VCaP (cell line): ENCODE measurements at regions not wholly inside any gene's neighbourhood (a gene's known extent, or its start where the extent isn't known, plus 50 kb on each side); places are given as distances from the start of the nearest gene placed in this dataset.

Source experiments
- H3K27ac ChIP-seq: fragments of 450-650 bp; 2 replicates; pipeline ENCODE4 v1.5.1; 2017
- TF ChIP-seq, protein P1 (sequence below): fragments of 450-650 bp; conservative IDR thresholded peaks from 2 replicates; pipeline ENCODE4 v1.5.1; 2017; ENCODE audit warnings: mild to moderate bottlenecking, moderate library complexity

DNA sequence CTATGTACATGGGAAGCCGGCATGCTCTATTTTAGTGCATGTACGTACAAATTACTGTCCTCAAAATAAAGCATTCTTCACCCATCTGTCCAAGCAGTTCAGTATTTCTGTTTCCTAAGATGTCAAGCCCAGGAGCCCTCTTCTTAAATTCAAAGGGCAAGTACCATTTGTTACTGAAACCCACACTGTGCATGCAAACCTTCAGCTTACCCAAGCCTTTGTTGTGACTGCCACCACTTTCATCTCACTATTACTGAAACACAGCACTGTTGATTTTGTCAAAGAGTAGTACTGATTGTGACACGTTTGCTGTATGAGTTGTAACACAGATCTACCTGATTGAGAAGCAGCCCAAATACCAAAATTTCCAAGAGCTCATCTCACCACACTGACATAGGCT, 390.4 kb upstream of the IZUMO3 start:
- no peak overlapping the region for H3K27ac ChIP-seq
- TF ChIP-seq, protein P1, sequence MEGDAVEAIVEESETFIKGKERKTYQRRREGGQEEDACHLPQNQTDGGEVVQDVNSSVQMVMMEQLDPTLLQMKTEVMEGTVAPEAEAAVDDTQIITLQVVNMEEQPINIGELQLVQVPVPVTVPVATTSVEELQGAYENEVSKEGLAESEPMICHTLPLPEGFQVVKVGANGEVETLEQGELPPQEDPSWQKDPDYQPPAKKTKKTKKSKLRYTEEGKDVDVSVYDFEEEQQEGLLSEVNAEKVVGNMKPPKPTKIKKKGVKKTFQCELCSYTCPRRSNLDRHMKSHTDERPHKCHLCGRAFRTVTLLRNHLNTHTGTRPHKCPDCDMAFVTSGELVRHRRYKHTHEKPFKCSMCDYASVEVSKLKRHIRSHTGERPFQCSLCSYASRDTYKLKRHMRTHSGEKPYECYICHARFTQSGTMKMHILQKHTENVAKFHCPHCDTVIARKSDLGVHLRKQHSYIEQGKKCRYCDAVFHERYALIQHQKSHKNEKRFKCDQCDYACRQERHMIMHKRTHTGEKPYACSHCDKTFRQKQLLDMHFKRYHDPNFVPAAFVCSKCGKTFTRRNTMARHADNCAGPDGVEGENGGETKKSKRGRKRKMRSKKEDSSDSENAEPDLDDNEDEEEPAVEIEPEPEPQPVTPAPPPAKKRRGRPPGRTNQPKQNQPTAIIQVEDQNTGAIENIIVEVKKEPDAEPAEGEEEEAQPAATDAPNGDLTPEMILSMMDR = no peak

DNA sequence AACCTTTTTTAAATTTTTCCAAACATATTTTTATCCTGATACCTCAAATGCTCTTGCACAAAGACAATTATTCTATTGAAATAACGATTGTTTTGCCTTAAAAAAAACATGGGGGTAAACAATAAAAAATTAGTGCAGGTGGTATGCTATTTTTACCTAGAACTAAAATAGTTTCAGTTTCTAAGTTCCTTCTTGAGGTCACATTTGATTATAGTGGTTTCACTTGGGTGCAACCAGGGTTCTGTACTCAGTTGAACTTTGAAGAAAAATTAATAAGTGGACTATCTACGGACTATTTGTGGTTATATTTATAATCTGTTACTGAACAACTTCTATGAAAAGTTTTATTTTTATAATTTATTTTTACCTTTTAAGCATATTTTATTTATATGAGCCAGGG, 387.1 kb upstream of the IZUMO3 start:
- TF ChIP-seq, protein P1 = no peak
- H3K27ac ChIP-seq = no peak overlapping the region

DNA sequence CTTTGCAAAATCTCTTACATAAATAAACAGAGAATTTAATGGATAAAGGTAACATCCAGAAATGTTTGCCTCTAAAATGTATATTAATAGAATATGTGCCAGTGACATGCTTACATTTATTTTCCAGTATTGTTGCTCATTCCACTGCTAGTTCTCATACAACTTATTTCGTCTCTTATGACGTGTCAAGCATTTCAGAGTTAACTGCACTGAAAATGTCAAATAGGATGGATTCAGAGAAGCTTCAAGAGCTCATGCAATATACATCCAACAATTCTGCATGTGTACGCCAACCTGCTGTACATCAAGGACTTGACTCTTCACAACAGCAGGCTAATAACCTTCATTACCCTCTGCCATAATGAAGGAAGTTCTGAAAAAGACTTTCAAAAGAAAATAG, 386.2 kb upstream of the IZUMO3 start:
- no peak overlapping the region for H3K27ac ChIP-seq
- TF ChIP-seq, protein P1 = no peak

DNA sequence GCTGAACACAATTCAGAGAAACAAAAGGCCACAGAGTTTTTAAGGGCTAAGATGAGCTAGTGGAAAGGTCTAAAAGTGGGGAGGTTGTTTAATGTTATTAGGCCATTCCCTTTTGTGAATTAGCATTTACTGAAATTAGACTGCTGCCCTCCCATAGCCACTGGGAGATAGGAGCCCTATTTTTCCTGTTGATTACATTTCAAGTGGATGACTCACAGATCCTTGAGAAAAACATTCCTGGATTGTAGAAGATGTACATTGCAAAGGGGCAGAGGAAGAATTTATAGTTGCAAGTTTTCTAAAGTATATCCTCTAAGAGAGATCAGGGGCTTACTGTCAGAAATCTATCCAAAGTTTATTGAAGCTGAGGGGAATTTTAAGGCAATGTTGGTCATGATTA, 367.1 kb upstream of the IZUMO3 start:
- TF ChIP-seq, protein P1 = no peak
- no peak overlapping the region for H3K27ac ChIP-seq

DNA sequence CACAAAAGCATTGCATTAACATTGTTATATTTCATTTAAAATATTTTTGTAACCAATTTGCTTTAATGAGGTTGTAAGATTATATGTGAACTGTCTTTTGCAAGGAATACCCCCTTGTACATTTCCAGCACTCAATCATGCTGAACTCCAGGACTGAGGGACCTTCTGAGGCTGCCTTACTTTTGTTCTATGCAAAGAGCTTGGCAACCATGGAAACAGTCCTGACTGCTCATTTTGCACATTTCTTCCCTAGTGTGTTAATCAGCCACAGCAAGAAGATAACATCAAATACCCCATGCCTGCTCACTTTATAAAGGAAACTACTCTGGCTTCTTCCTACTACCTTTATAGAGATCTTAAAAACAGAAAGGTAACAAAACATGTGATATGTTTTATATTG, 355.6 kb upstream of the IZUMO3 start:
- H3K27ac ChIP-seq = peak overlapping the region; percentile 6; the same call in 1 of the 2 replicates
- TF ChIP-seq, protein P1 = no peak

DNA sequence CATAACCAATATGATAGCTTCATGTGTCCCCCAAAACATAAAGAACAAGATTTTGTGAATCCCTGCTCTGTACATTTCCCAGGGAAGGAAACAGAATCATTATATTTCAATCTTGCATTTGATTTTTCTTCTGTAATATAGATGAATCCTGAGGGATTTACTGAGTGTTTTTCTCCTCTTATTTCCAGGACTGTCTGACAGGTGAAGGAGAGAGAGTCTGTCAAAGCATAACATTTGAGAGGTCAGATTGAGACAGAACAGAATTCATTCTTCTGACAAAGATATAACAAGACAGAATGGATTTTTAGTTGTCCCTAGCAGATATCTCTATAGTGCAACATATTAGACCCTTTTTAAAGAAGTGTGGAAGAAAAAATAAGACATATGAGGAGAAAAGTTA, 354.5 kb upstream of the IZUMO3 start:
- H3K27ac ChIP-seq = no peak overlapping the region
- TF ChIP-seq, protein P1 = no peak

DNA sequence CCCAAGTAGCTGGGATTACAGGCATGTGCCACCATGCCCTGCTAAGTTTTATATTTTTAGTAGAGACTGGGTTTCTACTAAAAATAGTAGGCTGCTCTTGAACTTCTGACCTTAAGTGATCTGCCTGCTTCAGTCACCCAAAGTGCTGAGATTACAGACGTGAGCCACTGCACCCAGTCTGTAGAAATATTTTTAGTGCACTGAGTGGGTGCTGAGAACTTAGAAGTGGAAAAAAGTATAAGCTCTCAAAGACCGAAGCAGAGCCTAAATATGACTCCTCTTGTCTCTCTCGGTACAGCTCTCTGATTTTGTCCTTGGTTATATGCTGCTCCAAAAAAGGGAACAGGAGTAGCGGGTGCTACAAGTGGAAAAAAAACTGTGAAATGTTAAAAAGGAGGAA, 353.8 kb upstream of the IZUMO3 start:
- TF ChIP-seq, protein P1 = no peak
- H3K27ac ChIP-seq = no peak overlapping the region

DNA sequence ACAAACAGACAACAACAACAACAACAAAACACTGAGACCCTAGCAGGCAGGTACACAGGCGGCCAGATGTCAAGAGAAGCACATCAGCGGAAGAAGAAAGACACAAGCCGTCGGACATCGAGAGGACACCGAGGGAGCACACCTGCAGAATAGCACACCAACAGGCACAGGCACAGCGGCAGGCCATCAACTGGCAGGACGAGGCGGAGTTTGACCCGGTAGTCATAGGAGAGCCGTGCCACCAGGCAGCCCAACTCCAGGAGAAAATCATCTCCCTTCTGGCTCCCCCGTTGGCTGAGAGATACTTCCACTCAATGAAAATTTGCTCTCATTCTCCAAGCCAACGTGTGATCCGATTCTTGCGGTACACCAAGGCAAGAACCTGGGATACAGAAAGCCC, 352.1 kb upstream of the IZUMO3 start:
- no peak overlapping the region for H3K27ac ChIP-seq
- TF ChIP-seq, protein P1 = no peak
